GM19467 (cell line): ENCODE measurements at regions not wholly inside any gene's neighbourhood (a gene's known extent, or its start where the extent isn't known, plus 50 kb on each side); places are given as distances from the start of the nearest gene placed in this dataset.
A peak's percentile ranks its signal among the peaks of the same experiment; 100 is the strongest.
"Not testable (repeated sequence)": the region's sequence is repeated elsewhere in the genome, so short reads cannot be mapped to it uniquely, and the experiment has no call there.

Experiments used
- ATAC-seq: cut with Tn5 transposase; IDR thresholded peaks from one replicate; pipeline ENCODE4 v1.9.1; 2021; ENCODE audit warnings: mild to moderate bottlenecking, moderate library complexity; ENCODE audit not compliant: unreplicated experiment

- no peak for ATAC-seq
These were observed 158.8 kb upstream of the TBL1XR1 start for GRCh38 chr3:177356113-177356512.

GRCh38 chr3:177356952-177357351, 159.7 kb upstream of the TBL1XR1 start:
- ATAC-seq, result no peak

DNA sequence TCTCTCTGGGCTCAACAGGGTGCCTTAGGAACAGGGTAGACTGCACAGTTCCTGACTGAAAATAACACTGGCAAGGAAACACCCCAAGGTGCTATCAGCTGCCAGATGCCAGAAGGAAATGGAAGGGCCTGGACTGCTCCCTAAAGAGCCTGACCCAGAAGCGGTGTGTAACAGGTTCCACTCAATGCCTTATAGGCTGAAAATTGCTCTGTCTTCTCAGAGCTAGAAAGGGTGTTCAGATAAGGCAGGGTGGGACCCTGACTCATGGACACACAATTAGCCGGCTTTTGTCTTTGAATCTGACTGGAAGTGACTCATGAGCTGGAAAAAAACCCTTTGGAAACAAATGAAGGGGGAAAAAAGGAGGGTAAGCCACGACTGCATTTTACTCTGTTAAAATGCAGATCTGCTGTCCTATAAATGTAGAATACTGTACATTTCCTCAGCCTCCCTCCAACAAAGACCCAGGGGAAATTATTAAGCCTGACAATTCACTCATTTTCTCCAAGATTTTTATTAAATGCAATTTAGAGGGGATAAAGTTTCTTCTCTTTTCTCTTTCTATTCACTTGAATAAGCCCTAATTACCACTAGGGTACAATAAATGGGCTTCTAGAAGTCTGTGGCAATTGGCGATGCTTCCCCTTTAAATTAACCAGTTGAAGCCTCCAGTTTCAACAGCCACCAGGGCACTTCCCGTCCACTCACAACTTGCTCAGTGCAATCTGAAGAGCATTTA, 160.2 kb upstream of the TBL1XR1 start:
- no peak for ATAC-seq

DNA sequence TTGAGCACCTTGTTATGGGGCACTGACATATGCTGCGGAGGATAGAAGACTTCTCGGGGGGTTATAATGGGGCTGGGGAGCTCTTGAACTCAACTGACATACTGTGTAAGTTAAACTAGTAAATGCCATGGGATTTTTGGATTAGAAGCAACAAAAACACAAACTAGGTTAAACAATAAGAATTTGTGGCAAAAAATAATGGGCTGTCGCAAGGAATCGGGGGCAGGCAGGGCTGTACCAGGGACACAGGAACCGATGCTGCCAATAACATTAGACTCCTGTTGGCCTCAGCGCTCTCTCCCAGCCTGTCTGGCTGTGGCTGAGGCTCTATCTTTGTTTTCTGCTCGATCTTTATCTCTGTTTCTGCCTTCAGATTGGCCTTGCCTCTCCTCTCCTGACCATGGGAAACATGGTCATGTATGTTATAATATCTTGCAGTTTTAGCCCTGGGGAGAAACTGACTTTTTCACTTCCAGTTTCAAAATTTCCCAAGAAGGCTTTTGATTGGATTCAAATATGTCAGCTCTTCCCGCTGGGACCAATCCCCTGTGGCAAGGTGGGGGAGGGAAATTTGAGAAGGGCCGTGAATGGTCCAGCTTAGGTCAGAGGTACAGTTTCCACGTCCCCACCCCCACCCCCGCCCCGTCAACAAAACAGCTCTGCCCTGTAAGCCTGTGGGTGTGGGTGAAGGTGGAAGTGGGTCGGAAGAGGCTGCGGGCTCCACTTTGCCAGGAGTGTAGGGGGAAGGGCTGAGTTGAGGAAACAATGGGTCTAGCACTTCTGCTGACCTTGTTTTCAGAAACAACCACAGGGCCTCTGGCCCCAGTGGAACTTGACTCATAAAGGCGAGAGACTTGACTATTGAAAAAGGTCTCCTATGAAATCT, 161.1 kb upstream of the TBL1XR1 start:
- peak; percentile 33 for ATAC-seq

DNA sequence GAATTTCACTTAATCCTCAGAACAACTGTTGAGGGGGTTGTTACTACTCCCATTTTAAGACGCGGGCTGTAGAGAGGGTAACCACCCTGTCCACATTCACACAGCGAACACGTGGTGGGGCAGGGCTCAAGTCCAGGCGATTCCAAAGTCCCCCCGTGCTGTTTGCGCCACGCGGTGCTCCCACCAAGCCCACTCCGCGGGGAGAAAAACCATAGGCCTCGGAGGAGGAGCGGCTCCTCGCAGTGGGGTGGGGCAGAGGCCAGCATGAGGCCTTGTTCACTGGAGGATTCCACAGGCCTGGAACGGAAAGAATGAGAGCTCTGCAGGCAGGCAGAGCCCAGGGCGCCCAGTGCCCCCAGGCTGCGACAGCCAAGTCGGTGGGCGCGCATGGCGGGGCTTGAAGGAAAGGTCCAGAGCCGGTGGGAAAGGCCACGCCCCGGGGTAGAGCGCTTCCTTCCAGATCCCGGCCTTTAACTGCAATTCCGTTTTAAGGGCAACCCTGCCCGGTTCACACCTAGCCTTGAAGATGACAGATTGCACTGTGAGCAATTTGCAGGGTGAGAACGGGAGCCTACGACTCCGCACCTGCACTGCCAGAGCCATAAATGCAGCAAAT, 161.8 kb upstream of the TBL1XR1 start:
- ATAC-seq, result peak; percentile 14

DNA sequence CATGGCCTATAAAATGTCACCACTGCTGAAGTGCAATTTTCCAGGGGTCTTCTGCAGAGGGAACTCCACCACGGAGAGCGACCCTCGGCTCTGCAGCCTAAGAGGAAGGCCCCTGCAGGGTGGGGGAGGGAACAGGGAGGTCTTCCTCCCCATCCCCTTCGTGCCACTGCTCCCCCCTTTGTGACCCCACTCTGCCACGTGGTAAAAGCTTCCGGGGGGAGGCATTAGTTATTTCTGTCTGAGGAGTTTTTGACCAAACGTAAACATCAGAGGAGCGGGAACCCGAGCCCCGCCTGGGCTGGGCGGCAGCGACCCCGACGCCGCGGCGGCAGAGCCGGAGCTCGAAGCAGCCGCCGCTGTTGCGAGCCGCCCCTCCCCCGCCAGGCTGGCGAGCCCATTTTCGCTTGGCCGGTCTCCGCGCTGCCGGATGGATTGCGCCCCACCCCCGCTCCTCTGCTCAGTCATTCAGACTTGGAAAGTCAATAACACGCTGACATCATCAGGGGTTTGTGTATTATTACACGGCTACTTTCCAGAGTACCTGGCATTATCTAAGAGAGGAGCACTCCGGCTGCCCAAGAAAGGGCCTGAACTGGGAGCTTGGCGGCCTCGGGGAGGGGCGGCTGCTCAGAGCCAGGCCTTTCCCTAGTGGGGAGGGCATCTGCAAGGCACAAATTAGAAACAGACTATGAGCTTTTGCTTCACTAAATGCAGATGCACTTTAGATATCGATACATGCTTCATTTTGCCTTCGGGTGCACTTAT, 162.5 kb upstream of the TBL1XR1 start:
- peak; percentile 69 for ATAC-seq

GRCh38 chr3:177361081-177361938, 164.0 kb upstream of the TBL1XR1 start:
- ATAC-seq, result no peak

- ATAC-seq, result no peak
These were observed 165.3 kb upstream of the TBL1XR1 start for GRCh38 chr3:177362626-177363025.

GRCh38 chr3:177364236-177364635, 167.0 kb upstream of the TBL1XR1 start:
- ATAC-seq, result no peak

- ATAC-seq, result not testable (repeated sequence)
These were observed 168.0 kb upstream of the TBL1XR1 start for GRCh38 chr3:177365294-177365693.

GRCh38 chr3:177367788-177368187, 170.5 kb upstream of the TBL1XR1 start:
- ATAC-seq, result no peak

- ATAC-seq, result no peak
These were observed 173.1 kb upstream of the TBL1XR1 start for GRCh38 chr3:177370246-177370822.

GRCh38 chr3:177371146-177371545, 173.9 kb upstream of the TBL1XR1 start:
- ATAC-seq, result no peak

GRCh38 chr3:177371888-177372287, 174.6 kb upstream of the TBL1XR1 start:
- ATAC-seq, result no peak

DNA sequence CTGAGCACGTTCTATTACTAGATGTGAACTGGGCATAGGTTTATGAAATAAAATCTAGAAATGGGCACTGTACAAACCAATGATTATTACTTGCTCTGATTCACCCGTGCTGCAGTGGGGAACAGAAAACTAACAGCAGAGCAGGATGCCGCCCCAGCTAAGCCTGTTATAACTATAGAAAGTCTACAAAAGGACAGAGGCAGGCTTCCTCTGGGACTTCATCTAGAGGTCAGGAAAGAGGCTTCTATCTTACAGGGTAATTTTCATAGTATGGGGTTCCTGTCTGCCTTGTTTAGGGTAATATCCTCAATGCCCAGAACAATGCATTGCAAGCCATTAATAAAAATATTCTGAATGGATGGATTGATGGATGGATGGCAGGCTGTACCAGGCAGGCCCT, 177.0 kb upstream of the TBL1XR1 start:
- no peak for ATAC-seq

GRCh38 chr3:177375316-177375715, 178.0 kb upstream of the TBL1XR1 start:
- no peak for ATAC-seq

DNA sequence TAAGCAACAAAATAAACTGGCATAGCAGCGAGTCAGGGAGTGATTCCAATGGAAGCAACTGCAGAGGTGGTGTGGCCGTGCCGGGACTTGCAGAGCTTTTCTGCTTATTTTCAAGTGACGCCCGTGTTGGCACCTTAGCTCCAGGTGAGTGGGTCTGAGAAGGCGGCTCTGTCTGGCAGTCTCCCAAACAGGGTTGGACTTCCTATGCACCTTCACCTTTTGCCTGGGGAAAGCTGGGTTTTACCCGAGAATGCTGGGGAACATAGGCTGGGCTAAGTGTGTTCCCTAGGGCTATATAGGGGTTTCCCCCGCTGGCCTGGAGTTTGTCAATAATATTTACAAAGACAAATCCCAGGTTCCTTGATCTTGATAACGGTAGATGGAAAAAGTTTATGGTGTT, 179.9 kb upstream of the TBL1XR1 start:
- ATAC-seq, result no peak

- ATAC-seq, result peak; percentile 54
These were observed 180.9 kb upstream of the TBL1XR1 start for GRCh38 chr3:177378168-177378567.

DNA sequence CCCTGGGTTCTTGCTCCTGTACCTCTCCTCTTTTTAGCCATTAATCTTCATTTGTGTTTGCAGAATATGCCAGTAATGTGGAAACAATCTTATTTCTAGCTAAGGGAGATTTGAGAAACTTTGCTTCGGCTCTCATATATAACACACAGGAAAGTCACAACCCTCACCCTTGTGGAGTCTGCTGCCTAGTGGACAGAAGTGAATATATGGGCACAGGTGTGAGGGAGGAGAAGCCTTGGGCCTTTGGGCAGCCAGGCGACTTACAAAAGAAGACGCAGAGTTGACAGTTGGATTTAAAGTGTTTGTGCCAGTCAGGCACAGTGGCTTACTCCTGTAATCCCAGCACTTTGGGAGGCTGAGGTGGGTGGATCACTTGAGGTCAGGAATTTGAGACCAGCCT, 181.8 kb upstream of the TBL1XR1 start:
- ATAC-seq, result no peak

GRCh38 chr3:177381070-177381469, 183.8 kb upstream of the TBL1XR1 start:
- no peak for ATAC-seq
